Mucosa of rectum (tissue), 2 donors: ENCODE measurements at regions not wholly inside any gene's neighbourhood (a gene's known extent, or its start where the extent isn't known, plus 50 kb on each side); places are given as distances from the start of the nearest gene placed in this dataset.
A peak's percentile ranks its signal among the peaks of the same experiment; 100 is the strongest.

Source experiments
- H3K27ac ChIP-seq, 2 donors: one replicate each; pipeline ENCODE4 v1.7.0; 2013; ENCODE audit warnings: inconsistent platforms in 2 of 2, low read depth in 2 of 2, low read length in 2 of 2
- H3K27me3 ChIP-seq, 2 donors: one replicate each; pipeline ENCODE4 v1.7.0; 2013; ENCODE audit warnings: low read length in 2 of 2; ENCODE audit not compliant: control insufficient read depth in 2 of 2, insufficient read depth in 2 of 2
- H3K36me3 ChIP-seq, 2 donors: one replicate each; pipeline ENCODE4 v1.7.0; 2013; ENCODE audit warnings: low read length in 2 of 2; ENCODE audit not compliant: control insufficient read depth in 2 of 2, insufficient read depth in 2 of 2
- H3K4me1 ChIP-seq, 2 donors: one replicate each; pipeline ENCODE4 v1.7.0; 2013; ENCODE audit warnings: low read length in 2 of 2, mild to moderate bottlenecking in 1 of 2; ENCODE audit not compliant: control insufficient read depth in 2 of 2, insufficient read depth in 2 of 2
- H3K4me3 ChIP-seq, 2 donors: one replicate each; pipeline ENCODE4 v1.7.0; 2013; ENCODE audit warnings: low read length in 2 of 2
- H3K9ac ChIP-seq, 2 donors: one replicate each; pipeline ENCODE4 v1.7.0; 2013; ENCODE audit warnings: low read length in 2 of 2, low read depth in 1 of 2, mild to moderate bottlenecking in 1 of 2
- H3K9me3 ChIP-seq, 2 donors: one replicate each; pipeline ENCODE4 v1.7.0; 2013; ENCODE audit warnings: low read length in 2 of 2; ENCODE audit not compliant: control insufficient read depth in 2 of 2
- donor health status: healthy.
- donor health status: Normal muscosa, but diverticular disease.

DNA sequence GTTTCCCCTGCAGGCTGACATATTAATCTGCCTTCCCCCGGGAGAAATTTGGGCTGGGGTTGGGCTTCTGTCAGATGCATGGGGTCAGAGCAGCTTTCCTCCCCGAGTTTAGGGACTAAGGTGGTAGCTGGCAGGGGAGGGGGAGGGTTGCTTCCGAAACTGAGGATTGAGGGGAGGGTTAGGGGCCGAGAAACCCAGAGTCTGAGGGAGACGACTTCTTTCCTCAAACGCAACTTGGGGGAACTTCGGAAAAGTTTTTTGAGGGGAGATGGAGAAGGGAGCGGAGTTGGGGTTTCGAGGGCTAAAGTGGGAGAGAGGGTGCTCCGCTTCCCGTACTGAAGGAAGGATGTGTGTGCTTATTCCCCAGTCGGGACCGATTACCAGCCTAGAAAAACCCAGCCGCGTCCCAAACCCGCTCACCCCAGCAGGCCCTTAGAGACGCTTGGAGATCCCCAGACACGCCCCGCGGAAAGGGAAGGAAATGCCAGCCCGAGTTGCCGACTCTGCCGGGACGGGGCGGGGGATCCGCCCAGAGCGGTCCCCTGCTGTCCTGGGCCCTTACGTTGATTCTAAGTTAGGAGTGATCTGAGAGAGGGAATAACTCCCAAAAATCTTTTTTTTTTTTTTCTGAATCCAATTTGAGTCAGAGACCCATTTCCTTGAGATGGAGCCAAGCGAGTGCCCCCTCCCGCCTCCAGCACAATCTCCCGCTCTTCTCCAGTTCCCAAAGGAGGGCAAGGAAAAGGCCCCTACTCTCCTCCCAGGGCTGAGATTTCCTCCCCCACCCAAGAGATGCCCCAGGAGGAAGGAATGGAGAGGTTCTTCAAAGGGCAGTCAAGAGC lies 61.9 kb downstream of the SMUG1 start:
- peak overlapping the region; percentile 53 to 60 for H3K9ac ChIP-seq
- peak overlapping the region; percentile 47 to 69 for H3K4me3 ChIP-seq
- H3K9me3 ChIP-seq: no peaks in the 10 kb centered on the region
- H3K36me3 ChIP-seq: no peaks in the 10 kb centered on the region
- H3K27me3 ChIP-seq: peaks cover 21 to 23% of the 10 kb centered on the region in 2 donors
- H3K4me1 ChIP-seq: no peaks in the 10 kb centered on the region
- peak overlapping the region; percentile 33 to 38 for H3K27ac ChIP-seq

DNA sequence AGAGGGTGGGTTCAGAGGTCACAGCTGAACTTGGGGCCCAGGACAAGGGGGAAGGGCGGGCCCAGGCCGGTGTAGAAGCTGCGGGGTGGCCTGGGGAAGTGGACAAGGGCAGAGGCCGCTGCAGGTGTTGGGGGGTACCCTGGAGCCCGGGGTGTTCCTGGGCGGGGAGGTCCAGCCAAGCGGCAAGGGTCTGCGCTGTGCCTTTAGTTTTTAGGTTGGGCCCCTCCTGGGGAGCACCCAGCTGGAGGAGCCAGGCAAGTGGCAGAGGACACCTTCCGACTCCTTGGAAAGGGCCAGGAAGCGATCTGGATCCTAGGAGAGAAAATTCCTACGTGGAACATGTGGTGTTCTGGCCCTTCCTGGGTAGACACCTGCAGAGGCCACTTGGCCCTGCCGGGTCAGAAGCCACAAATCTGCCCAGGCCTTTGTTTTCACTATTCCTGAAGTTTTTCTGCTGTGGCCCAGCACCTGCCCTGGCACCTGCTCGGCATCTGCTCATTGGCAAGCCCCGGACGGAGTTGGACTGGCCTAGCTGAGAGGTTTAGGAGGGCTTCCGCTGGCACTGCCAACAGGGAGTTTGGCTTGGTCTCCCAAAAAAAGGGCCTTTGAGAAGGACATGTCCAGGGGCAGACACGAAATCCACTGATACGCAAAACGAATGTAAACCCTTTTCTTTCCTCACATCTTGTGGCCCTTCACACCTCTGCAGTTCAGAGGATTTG lies 61.1 kb downstream of the SMUG1 start:
- Histone ChIP-seq H3K27me3 (peaks cover 24 to 25% of the 10 kb centered on the region in 2 donors), H3K36me3 (no peaks in the 10 kb centered on the region), H3K9ac (no peak overlapping the region), H3K27ac (no peak overlapping the region), H3K9me3 (no peaks in the 10 kb centered on the region), H3K4me1 (no peaks in the 10 kb centered on the region), H3K4me3 (no peak overlapping the region)

DNA sequence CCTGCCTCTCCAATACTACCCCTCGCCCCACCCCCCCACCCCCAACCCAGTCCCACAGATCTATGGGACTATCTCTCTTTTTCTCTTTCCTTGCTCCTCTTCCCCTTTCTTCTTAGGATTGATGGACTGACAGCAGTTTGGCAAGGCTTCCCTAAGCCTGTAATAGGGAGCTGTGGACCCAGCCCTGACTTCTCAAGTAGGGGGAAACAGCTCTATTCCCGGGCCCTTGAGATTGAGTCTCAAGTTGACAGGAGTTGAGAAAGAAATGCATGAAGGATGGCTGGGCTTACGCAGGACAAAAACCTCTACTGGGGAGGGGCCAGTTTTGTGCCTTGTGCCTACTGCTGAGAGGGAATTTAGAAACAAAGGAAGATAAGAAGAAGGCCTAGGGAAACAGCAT lies 60.4 kb downstream of the SMUG1 start:
- Histone ChIP-seq H3K36me3 (no peaks in the 10 kb centered on the region), H3K27me3 (peaks cover 24 to 31% of the 10 kb centered on the region in 2 donors), H3K4me1 (no peaks in the 10 kb centered on the region), H3K27ac (no peak overlapping the region), H3K4me3 (no peak overlapping the region), H3K9ac (no peak overlapping the region), H3K9me3 (no peaks in the 10 kb centered on the region)

DNA sequence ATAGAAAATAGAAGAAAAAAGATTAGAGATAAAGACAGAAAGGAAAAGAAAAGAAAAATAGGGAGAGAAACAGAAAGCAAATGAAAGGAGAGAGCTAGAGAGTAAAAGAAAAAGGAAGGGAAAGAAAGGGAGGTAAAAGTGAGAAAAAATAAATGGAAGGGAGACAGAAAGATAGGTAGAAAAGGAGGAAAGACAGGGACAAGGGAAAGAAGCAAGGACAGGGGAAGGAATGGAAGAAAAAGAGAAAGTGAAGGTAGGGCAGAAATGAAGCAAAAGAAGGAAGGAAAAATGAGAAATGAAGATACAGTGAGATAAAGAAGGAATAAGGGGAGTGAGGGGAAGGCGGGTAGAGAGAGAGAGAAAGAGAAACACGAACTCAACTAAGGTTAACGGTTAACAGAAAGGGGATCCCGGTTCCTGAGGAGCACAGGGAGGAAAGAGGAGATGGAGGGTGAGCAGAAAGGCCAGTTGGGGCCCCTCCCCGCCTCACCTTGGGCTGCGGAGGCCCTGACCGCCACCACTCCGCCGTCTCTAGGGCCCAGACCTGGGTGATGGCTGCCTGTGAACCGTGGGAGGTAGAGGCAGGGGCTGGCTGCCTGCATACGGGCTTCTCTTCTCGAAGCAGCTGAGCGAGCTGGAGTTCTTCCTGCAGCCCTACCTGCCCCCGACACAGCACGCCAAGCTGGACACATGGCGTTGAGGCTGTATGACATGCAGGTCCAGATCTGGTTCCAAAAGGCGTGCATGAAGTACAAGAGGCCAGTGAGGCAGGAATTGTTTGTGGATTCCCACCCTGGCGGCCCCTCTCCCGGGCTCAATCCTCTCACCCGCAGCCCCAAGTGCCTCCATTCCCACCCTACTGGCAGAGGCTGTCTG lies 59.5 kb downstream of the SMUG1 start:
- no peaks in the 10 kb centered on the region for H3K4me1 ChIP-seq
- no peak overlapping the region for H3K27ac ChIP-seq
- H3K9me3 ChIP-seq: no peaks in the 10 kb centered on the region
- H3K4me3 ChIP-seq: no peak overlapping the region
- peaks cover 24 to 38% of the 10 kb centered on the region in 2 donors for H3K27me3 ChIP-seq
- no peak overlapping the region for H3K9ac ChIP-seq
- H3K36me3 ChIP-seq: no peaks in the 10 kb centered on the region
